Adrenal gland (tissue), 9 donors: ENCODE measurements at regions not wholly inside any gene's neighbourhood (a gene's known extent, or its start where the extent isn't known, plus 50 kb on each side); places are given as distances from the start of the nearest gene placed in this dataset.

Experiments
- DNase-seq, 7 donors: peaks; one replicate each; pipeline ENCODE4 v3.0.0-alpha.2; 2019 to 2020
- H3K27ac ChIP-seq, 5 donors: fragments of 200-600 bp; sonication (generic) in 4 of 5; 1 replicate in 3 of 5; 2 replicates in 2 of 5; pipeline versions ENCODE4 v1.5.1 to v1.8.0; 2016 to 2020; ENCODE audit warnings: mild to moderate bottlenecking in 1 of 5
- H3K27me3 ChIP-seq: fragments of 200-600 bp; 2 replicates; pipeline ENCODE4 v1.8.0; 2021
- H3K36me3 ChIP-seq, 2 donors: fragments of 200-600 bp; replicated peaks in 1 of 2; 1 replicate in 1 of 2; 2 replicates in 1 of 2; pipeline versions ENCODE4 v1.5.1 to v1.8.0; 2018 to 2022
- H3K4me1 ChIP-seq, 2 donors: fragments of 200-600 bp; replicated peaks in 1 of 2; 1 replicate in 1 of 2; 2 replicates in 1 of 2; pipeline versions ENCODE4 v1.5.1 to v1.8.0; 2018 to 2021
- H3K4me3 ChIP-seq, 4 donors: fragments of 200-600 bp; sonication (generic) in 3 of 4; one replicate each; pipeline ENCODE4 v1.5.1; 2016 to 2018
- H3K9me3 ChIP-seq, 3 donors: fragments of 200-600 bp; sonication (generic) in 1 of 3; replicated peaks in 1 of 3; 1 replicate in 2 of 3; 2 replicates in 1 of 3; pipeline versions ENCODE4 v1.5.1 to v1.8.0; 2016 to 2021
- POLR2A ChIP-seq, 2 donors: fragments of 450-650 bp; IDR thresholded peaks; one replicate each; pipeline ENCODE4 v1.6.1; 2017; ENCODE audit warnings: antibody characterized with exemption in 2 of 2, mild to moderate bottlenecking in 2 of 2, moderate library complexity in 1 of 2
- WGBS, 4 donors: extraction: QIAGEN DNeasy Blood & Tissue Kit in 2 of 4; methylation state at CpG; one replicate each; pipeline versions ENCODE4 v1.1.5 to v1.1.7; 2013 to 2017; 5-methylcytosine and 5-hydroxymethylcytosine counted together
- intact Hi-C, 2 donors: fragments of 100-400 bp; cut with DNase I; formaldehyde crosslinking; loops; one replicate each; pipeline versions ENCODE4 v1.14.1 to v1.15.0; 2022 to 2023
- TF ChIP-seq, protein P1 (sequence below), 6 experiments: fragments of 450-650 bp in 4 of 6; fragments of 200-600 bp in 2 of 6; sonication (generic) in 1 of 6; IDR thresholded peaks; 1 replicate in 5 of 6; 2 replicates in 1 of 6; pipeline versions ENCODE4 v1.5.1 to v1.8.0; 2016 to 2021; ENCODE audit warnings: antibody characterized with exemption in 6 of 6, mild to moderate bottlenecking in 2 of 6, moderate library complexity in 1 of 6
- donor health status: healthy with polysubstance abuse.
- donor health status: Bipolar disorder and iron deficiency.
- donor health status: DM: yes; HTN: yes; CAD: no.
- donor health status: DM: no; HTN: no; CAD: no.
- donor health status: DM: no; HTN: no; CAD: no.

DNA sequence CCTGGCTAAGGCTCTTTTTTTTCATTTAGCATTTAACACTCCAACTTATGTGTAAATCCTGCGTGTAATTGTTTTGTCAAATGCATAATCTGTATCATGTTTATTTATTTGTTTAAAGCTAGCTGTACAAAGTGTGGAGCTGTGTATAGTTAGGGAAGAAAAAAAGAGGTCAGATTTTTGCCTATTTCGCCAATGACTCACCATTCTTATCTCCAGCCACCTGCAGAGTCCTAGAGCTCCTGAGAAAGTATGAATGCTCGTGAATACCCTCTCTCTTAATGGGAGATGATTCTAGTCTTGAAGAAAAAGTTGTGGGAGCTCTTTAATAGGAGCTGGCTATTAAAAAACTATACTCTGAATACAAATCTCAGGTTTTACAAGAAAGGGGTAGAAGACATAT lies 778.8 kb upstream of the SLITRK5 start:
- WGBS, 4 donors, result 67 to 78% (median 72%) methylated on average over 3 of the region's 3 CpGs
- intact Hi-C loops, result no loop called here
- no peaks in the 10 kb centered on the region for H3K9me3 ChIP-seq

DNA sequence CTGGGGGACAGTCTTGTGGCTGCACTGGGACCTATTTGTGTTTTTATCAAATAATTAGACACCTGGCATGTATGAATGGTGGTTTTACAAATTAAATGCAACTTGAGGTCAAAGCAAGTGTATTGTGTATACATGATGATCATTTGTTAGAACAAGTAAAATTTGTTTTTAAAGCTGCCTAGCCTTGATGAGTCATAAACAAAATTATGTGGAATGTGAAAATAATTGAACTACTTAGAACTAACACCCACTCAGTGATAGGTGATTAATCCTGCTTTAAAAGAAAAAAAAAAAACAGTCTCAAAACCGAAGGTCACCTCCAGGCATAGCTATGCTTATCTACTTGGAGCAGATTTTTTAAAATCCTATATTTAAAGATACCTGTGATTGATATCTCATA lies 770.3 kb upstream of the SLITRK5 start:
- no peaks in the 10 kb centered on the region for H3K4me1 ChIP-seq
- 24 to 42% (median 36%) methylated on average over 1 of the region's 1 CpG for WGBS, 4 donors
- H3K4me3 ChIP-seq, result no peak overlapping the region
- H3K36me3 ChIP-seq, result no peaks in the 10 kb centered on the region
- H3K27ac ChIP-seq, result no peak overlapping the region
- intact Hi-C loops, result no loop called here
- no peaks in the 10 kb centered on the region for H3K27me3 ChIP-seq
- TF ChIP-seq POLR2A (IDR thresholded peaks at IDR 0.05), result no peak
- TF ChIP-seq, protein P1, sequence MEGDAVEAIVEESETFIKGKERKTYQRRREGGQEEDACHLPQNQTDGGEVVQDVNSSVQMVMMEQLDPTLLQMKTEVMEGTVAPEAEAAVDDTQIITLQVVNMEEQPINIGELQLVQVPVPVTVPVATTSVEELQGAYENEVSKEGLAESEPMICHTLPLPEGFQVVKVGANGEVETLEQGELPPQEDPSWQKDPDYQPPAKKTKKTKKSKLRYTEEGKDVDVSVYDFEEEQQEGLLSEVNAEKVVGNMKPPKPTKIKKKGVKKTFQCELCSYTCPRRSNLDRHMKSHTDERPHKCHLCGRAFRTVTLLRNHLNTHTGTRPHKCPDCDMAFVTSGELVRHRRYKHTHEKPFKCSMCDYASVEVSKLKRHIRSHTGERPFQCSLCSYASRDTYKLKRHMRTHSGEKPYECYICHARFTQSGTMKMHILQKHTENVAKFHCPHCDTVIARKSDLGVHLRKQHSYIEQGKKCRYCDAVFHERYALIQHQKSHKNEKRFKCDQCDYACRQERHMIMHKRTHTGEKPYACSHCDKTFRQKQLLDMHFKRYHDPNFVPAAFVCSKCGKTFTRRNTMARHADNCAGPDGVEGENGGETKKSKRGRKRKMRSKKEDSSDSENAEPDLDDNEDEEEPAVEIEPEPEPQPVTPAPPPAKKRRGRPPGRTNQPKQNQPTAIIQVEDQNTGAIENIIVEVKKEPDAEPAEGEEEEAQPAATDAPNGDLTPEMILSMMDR (IDR thresholded peaks at IDR 0.05), result no peak
- DNase-seq, result no peak
- H3K9me3 ChIP-seq, result no peaks in the 10 kb centered on the region

More for the DNA sequence above, 778.8 kb upstream of the SLITRK5 start:
- Histone ChIP-seq H3K4me1 (no peaks in the 10 kb centered on the region), H3K27ac (no peak overlapping the region), H3K27me3 (no peaks in the 10 kb centered on the region), H3K4me3 (no peak overlapping the region), H3K36me3 (no peaks in the 10 kb centered on the region)
- TF ChIP-seq, protein P1 (IDR thresholded peaks at IDR 0.05), result no peak
- no peak for TF ChIP-seq POLR2A (IDR thresholded peaks at IDR 0.05)
- no peak for DNase-seq

DNA sequence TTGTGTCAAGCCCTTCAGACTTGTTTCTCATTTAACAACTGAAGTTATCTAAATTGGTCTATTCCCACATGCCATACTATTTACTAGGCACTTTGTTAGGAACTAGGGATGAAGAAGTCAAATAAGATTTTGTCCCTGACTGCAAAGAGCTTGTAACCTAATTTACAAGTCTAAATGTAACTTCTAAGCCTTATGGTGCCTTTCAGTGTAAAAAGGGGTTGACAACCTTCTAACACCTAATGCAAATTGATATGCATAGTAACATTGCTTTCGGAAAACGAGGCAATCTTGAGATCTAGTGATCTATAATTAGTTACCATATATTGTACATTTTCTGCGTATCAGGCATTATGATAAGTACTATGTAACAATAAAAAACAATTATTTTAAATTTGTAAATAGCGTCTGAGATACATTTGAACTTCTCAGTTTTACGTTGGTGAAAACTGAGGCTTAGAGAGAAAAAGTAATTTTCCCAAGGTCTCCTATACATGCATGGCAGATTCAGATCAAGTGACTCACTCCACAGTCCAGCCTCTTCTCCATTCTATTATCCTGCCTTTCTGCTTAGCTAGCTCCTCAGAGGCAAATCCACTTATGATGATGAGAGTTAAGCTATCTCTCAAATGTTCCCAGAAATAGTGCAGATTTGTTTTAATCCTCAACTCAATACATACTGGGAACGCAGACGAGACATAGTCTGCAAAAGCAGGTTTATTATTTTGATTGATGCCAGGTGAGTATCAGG lies 764.9 kb upstream of the SLITRK5 start:
- no peak for DNase-seq
- intact Hi-C loops, result no loop called here
- 74 to 82% (median 76%) methylated on average over 7 of the region's 7 CpGs for WGBS, 4 donors
- Histone ChIP-seq H3K9me3 (no peaks in the 10 kb centered on the region), H3K36me3 (no peaks in the 10 kb centered on the region), H3K4me3 (no peak overlapping the region), H3K4me1 (no peaks in the 10 kb centered on the region), H3K27me3 (no peaks in the 10 kb centered on the region), H3K27ac (no peak overlapping the region)
- TF ChIP-seq, protein P1 (IDR thresholded peaks at IDR 0.05), result no peak
- TF ChIP-seq POLR2A (IDR thresholded peaks at IDR 0.05), result no peak

DNA sequence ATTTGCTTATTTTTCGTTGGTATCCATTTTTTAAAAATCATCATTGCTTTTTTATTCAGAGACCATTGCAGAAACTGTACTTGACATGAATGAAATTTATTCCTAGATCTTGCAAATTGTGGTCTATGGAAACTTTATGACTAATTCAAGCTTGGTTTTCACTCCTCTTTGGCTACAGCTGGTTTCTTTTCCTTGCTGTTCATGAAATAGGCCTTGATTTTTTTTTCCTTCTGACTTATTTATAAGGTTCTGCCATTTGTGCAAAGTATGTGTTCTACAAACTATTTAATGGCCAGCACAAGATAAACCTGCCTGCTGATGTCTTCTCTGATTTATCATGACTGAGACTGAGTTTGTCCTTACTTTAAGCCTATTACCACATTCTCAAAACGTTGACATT lies 764.0 kb upstream of the SLITRK5 start:
- H3K9me3 ChIP-seq, result no peaks in the 10 kb centered on the region
- intact Hi-C loops, result no loop called here
- no peaks in the 10 kb centered on the region for H3K36me3 ChIP-seq
- no peak overlapping the region for H3K4me3 ChIP-seq
- H3K27ac ChIP-seq, result no peak overlapping the region
- WGBS, 4 donors, result 26 to 40% (median 28%) methylated on average over 2 of the region's 2 CpGs
- no peak for TF ChIP-seq POLR2A (IDR thresholded peaks at IDR 0.05)
- TF ChIP-seq, protein P1 (IDR thresholded peaks at IDR 0.05), result no peak
- no peaks in the 10 kb centered on the region for H3K4me1 ChIP-seq
- DNase-seq, result no peak
- no peaks in the 10 kb centered on the region for H3K27me3 ChIP-seq
